GM21367 (cell line): ENCODE measurements at regions not wholly inside any gene's neighbourhood (a gene's known extent, or its start where the extent isn't known, plus 50 kb on each side); places are given as distances from the start of the nearest gene placed in this dataset.

Experiments used
- ATAC-seq: cut with Tn5 transposase; IDR thresholded peaks from one replicate; pipeline ENCODE4 v1.9.1; 2021; ENCODE audit not compliant: unreplicated experiment

DNA sequence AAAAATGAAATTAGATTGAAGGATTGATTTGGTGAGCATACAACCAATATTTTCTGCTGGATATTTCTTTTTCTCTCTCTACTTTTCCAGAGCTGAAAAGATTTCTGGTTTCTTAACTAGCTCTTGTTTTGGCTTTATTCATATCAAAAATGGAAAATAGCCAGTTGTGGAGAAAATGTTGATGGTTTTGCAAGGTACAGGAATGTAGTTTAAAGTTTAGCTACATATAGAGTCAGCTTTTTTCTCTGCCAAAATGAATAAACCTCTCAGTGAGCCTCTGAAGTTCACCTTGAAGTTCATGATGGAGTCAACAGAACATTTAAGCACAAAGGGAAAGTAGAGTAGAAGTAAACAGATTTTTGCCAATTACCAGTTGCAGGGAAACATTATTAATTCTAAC lies 720.5 kb upstream of the ALCAM start:
- no peak for ATAC-seq

DNA sequence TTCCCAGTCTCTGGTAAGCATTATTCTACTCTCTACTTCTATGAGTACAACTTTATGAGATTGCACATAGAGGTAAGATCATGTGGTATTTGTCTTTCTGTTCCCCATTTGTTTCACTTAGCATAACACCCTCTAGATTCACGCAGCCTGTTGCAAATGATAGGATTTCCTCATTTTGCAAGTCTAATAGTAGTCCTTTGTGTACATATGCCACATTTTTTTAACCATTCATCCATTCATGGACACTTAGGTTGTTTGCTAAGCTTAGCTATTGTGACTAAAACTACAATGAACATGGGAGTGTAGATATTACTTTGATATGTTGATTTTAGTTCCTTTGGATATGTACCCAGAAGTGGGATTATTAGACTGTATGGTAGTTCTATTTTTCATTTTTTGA lies 717.9 kb upstream of the ALCAM start:
- ATAC-seq, result no peak

DNA sequence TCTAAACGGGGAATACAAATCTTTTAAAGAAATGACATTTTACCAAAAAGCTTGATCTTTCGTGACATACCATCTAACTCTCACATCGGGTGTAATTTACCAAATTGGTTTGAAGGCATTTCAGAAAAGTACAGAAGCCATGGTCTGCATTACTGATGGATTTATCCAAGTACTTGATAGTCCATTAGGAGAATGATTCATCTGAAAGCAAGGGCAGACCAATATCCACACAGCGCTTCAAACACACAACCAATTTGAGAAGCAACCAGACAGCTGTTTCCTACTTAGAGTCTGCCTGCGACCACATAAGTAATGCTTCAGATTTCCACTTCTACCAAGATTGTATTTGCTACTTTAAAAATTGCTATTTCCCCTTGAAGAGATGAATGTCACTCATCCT lies 697.6 kb upstream of the ALCAM start:
- ATAC-seq, result no peak

DNA sequence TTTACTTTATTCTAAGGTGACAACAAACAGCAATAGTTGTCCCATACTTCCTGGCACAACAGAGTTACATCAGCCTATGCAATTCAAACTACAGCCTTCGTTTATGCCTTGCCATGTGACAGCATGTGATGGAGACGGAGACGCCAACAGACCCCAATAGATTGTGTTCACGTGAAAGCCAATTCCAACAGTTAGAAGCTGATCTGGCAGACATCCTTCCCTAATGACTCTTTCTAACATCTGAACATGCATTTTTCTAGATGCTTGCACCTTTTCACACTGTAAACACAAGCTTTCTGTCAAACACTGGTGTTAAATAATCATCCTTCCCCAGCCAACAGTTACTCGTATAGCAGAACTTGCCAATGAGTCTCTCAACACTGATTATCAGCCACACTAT lies 694.4 kb upstream of the ALCAM start:
- no peak for ATAC-seq

- no peak for ATAC-seq
Measured at GRCh38 chr3:104673981-104674380, 692.7 kb upstream of the ALCAM start.

- no peak for ATAC-seq
Measured at GRCh38 chr3:104676241-104676640, 690.5 kb upstream of the ALCAM start.

DNA sequence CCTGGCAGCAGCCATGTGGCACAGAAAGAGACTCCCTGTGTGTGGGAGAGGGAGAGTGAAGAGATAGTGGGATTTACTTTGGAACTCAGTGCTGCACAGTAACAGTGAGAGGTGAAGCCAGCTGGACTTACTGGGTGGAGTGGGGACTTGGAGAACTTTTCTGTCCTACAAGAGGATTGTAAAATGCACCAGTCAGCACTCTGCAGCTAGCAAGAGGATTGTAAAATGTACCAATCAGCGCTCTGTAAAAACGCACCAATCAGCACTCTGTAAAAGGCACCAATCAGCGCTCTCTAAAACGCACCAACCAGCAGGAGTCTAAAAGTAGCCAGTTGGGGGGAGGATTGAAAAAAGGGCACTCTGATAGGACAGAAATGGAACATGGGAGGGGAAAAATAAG lies 688.8 kb upstream of the ALCAM start:
- ATAC-seq, result no peak

GRCh38 chr3:104685492-104685891 lies 681.2 kb upstream of the ALCAM start:
- ATAC-seq, result no peak

DNA sequence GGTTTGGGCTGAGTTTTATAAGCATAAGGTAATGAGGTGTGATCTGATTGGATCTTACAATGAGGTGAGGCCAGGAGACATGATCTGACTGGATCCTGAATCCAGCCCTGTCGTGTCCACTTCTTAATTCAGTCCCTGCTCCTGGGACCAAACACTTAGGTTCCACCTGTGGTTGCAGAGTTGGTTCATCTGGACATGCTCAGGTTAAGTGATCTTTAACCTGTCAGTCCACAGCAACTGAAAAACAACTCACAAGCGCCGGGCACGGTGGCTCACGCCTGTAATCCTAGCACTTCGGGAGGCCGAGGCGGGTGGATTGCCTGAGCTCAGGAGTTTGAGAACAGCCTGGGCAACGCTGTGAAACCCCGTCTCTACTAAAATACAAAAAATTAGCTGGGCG lies 679.3 kb upstream of the ALCAM start:
- no peak for ATAC-seq

DNA sequence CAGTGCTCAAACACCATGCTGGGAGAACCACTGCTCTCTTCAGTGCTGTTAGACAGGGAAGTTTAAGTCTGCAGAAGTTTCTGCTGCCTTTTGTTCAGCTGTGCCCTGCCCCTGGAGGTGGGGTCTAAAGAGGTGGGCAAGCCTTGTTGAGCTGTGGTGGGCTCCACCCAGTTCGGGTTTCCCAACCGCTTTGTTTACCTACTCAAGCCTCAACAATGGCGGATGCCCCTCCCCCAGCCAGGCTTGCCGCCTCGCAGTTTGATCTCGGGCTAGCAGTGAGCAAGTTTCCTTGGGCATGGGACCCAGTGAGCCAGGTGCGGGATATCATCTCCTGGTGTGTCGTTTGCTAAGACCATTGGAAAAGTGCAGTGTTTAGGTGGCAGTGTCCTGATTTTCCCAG lies 670.2 kb upstream of the ALCAM start:
- no peak for ATAC-seq

DNA sequence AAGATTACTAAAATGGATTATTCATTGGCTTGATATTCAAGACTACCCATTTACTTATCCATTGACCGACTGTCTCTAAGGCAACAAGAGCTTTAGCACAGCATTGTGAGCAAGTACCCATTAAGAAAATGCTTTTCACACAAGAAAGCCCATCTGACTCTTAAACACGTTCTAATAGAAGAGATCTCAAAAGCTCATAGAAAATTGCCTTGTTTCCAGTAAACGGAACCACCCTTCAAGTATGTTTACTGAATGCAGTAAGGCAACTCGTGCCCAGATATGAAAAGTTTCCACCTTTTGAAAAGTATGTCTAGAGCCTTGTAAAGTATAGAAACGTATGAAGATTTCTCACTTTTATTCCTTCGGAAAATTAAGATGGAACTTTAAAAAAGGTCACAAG lies 655.3 kb upstream of the ALCAM start:
- ATAC-seq, result no peak

DNA sequence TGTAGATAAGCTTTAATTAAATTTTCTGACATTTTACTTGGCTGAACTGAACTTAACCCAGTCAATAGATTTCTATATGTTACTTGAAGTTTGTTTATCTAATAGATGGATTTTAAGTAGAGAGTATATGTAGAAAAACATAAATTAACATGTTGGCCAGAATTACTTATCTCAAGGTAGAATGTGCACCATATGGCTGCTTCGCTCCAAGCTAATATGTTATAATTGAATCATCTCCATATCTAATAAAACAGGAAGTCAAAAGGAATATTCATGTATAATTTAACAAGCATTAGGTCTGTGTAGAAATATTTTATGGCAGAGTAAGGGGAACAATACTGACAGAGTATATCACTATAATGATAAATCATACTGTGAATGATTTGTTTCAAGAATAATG lies 650.7 kb upstream of the ALCAM start:
- no peak for ATAC-seq

GRCh38 chr3:104717828-104718196 lies 648.9 kb upstream of the ALCAM start:
- no peak for ATAC-seq

DNA sequence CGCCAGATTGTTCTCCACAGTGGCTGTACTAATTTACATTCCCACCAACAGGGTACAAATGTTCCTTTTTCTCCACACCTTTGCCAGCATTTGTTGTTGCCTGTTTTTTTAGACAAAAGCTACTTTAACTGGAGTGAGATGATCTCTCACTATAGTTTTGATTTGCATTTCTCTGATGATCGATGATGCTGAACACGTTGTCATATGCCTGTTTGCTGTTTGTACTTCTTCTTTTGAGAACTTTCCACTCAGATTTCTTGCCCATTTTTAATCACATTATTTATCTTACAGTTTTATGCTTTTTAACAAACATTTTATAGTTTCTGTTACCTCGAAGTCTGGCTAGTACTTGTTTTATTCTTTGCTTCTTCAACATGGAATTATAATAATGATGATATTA lies 643.7 kb upstream of the ALCAM start:
- ATAC-seq, result no peak

DNA sequence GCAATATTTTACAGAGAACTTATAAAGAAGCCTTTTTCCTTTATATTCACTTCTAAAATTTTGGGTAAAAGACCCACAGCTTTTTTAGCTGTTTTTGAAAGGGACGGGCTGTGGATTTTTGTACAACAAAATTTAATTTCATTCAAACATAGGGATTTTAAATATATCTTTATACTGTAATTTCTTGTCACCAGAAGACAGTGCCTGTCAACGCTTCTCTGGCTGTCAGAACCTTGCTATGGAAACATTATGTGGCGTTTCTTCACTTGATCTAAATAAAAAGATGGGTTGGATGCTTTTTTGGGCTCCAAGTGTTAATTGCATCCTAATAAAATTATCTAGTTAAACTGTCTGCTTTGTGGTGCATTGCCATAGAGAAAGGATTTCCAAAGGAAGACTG lies 635.6 kb upstream of the ALCAM start:
- no peak for ATAC-seq

GRCh38 chr3:104734627-104735026 lies 632.1 kb upstream of the ALCAM start:
- no peak for ATAC-seq

GRCh38 chr3:104735691-104736090 lies 631.0 kb upstream of the ALCAM start:
- no peak for ATAC-seq

DNA sequence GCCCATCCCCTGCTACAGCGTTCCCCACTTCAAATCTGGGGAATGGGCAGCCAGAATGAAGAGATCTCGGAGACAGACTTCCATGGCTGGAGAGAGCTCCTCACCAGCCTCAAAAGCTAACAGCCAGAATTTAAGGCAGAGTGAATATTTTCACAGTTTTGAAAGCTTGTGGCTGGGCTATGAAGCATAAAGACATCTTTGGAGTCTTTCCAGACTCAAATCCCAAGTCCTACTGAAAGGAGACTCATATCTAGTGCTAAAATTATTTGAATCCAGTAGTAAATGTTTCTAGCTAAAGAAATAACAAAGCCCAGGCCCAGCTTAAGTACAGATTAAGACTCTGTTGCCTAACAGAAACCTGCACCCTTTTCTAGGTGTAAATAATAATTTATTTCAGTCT lies 628.4 kb upstream of the ALCAM start:
- ATAC-seq, result no peak

- no peak for ATAC-seq
Measured at GRCh38 chr3:104740874-104741379, 625.8 kb upstream of the ALCAM start.

DNA sequence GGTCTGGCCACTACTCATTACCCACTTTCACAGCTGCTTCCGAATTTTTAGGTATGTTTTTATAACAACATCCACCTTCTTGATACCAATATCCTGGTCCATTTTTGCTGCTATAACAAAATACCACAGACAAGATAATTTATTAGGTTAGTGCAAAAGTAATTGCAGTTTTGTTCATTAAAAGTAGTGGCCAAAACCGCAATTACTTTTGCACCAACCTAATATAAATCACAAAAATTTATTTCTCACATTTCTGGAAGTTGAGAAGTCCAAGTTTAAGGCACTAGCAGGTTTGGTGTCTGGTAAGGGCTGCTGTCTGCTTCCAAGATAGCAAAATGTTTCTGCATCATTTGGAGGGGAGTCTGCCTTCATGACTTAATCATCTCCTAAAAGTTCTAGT lies 624.7 kb upstream of the ALCAM start:
- no peak for ATAC-seq

GRCh38 chr3:104745313-104745712 lies 621.4 kb upstream of the ALCAM start:
- no peak for ATAC-seq

DNA sequence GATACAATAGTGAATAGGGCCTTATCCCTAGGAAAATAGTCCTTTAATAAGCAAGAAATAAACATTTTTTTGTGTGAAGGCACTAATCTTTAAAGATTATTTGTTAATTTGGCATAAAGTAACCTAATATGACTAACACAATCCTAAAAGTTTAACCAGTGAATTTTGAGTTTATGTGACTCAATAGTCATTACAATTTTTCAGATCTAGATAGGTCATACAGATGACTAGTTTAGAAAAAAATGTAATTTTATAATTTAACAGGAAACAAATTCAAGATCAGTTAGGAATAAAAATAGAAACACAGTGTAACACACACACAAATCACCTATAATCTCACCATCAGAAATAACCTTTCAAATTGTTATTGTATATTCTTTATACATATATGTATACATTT lies 620.7 kb upstream of the ALCAM start:
- no peak for ATAC-seq

DNA sequence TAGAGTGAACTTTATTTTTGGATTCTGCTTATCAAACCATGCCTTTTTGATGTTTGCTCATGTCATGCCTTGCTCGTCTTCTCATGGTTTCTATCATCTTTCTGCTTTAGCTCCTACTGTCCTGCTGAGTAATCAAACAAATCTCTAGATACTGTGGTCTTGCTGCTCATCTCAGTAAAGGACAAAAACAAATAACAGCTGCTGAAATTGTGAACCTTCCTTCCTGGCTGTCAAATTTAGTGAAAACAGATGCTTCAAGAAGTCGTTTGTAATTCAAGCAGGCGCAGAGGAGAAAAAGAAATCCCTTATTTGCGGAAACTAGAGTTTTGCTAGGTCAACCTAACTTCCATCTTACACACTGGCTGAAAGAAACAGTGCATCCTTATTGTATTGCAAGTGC lies 616.1 kb upstream of the ALCAM start:
- no peak for ATAC-seq

- no peak for ATAC-seq
Measured at GRCh38 chr3:104755791-104756190, 610.9 kb upstream of the ALCAM start.
